Upper lobe of left lung (tissue), 4 donors: ENCODE measurements at regions not wholly inside any gene's neighbourhood (a gene's known extent, or its start where the extent isn't known, plus 50 kb on each side); places are given as distances from the start of the nearest gene placed in this dataset.

Experiments used
- EP300 ChIP-seq, 4 donors: sonication (generic); formaldehyde crosslinking; IDR thresholded peaks; one replicate each; pipeline ENCODE4 v1.5.1; 2017; ENCODE audit warnings: antibody characterized with exemption in 4 of 4, control low read depth in 2 of 4
- POLR2A ChIP-seq, 4 donors: fragments of 450-650 bp; IDR thresholded peaks; one replicate each; pipeline ENCODE4 v1.5.1; 2016 to 2017; ENCODE audit warnings: antibody characterized with exemption in 4 of 4, mild to moderate bottlenecking in 2 of 4
- POLR2AphosphoS5 ChIP-seq, 2 donors: sonication (generic); formaldehyde crosslinking; IDR thresholded peaks; one replicate each; pipeline ENCODE4 v1.5.1; 2017; ENCODE audit warnings: antibody characterized with exemption in 2 of 2
- TF ChIP-seq, protein P1 (sequence below), 6 experiments: fragments of 450-650 bp in 4 of 6; fragments of 200-600 bp in 2 of 6; sonication (generic) in 2 of 6; IDR thresholded peaks; one replicate each; pipeline ENCODE4 v1.5.1; 2016 to 2019; ENCODE audit warnings: antibody characterized with exemption in 6 of 6

DNA sequence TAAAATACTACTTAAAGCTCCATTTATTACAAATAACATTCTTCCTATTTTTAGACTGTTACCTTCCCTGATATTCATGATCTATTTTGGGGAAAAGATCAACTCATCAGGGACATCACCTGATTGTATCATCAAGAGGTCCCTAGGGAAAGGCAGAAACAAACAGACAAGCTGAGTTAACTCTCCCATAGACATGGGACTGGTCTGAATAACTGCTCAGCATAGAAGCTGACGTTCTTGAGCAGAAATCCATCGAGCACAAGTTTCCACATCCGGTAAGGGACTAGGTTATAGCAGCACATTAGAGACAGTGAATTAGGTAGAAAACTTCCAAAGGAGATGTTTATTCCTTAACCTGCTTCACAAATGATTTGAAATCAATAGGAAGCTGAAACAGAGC is 1100.4 kb upstream of the SLC39A10 start:
- TF ChIP-seq, protein P1, sequence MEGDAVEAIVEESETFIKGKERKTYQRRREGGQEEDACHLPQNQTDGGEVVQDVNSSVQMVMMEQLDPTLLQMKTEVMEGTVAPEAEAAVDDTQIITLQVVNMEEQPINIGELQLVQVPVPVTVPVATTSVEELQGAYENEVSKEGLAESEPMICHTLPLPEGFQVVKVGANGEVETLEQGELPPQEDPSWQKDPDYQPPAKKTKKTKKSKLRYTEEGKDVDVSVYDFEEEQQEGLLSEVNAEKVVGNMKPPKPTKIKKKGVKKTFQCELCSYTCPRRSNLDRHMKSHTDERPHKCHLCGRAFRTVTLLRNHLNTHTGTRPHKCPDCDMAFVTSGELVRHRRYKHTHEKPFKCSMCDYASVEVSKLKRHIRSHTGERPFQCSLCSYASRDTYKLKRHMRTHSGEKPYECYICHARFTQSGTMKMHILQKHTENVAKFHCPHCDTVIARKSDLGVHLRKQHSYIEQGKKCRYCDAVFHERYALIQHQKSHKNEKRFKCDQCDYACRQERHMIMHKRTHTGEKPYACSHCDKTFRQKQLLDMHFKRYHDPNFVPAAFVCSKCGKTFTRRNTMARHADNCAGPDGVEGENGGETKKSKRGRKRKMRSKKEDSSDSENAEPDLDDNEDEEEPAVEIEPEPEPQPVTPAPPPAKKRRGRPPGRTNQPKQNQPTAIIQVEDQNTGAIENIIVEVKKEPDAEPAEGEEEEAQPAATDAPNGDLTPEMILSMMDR (IDR thresholded peaks at IDR 0.05) = no peak
- TF ChIP-seq POLR2A (IDR thresholded peaks at IDR 0.05) (no peak), EP300 (IDR thresholded peaks at IDR 0.05) (no peak), POLR2AphosphoS5 (IDR thresholded peaks at IDR 0.05) (no peak)
